ENCODE measurements at regions not wholly inside any gene's neighbourhood (a gene's known extent, or its start where the extent isn't known, plus 50 kb on each side); places are given as distances from the start of the nearest gene placed in this dataset.

DNA sequence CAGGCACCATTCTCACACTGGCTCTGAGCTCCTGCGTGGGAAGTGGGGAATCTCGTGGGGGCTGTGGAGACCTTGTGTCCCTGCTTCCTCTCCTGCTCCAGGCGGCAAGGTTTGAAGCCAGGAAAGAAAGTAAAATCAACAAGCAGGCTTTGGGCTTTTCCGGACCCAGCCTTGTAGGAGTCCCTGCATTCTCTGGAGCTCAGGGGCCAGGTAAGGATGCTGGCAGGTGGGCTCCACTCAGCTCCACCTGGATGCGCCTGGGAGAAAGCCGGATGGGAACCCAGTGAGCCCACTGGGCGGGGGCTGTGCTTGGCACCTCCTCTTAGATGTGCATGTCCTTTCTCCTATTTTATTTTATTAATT is 362.5 kb downstream of the SEC14L1 start:
- TF ChIP-seq CTCF (IDR thresholded peaks at IDR 0.05) (no peak), POLR2A (IDR thresholded peaks at IDR 0.05) (no peak)
